Astrocyte (in vitro differentiated cells and primary cell): ENCODE measurements at regions not wholly inside any gene's neighbourhood (a gene's known extent, or its start where the extent isn't known, plus 50 kb on each side); places are given as distances from the start of the nearest gene placed in this dataset.

Experiments
- DNase-seq: peaks from one replicate; pipeline ENCODE4 v3.0.0-alpha.2; 2010; ENCODE audit warnings: low read depth
- FAIRE-seq: peaks from 2 replicates; lab custom pipeline; 2011; peaks lifted over from hg19 to GRCh38; lab: Jason Lieb, UNC
- H2AFZ ChIP-seq: 2 replicates; pipeline ENCODE4 v1.6.0; 2012; ENCODE audit warnings: low read depth, low read length, inconsistent platforms
- H3K27ac ChIP-seq: 2 replicates; pipeline ENCODE4 v1.5.1; 2011; ENCODE audit warnings: low read depth, low read length, inconsistent platforms
- H3K27me3 ChIP-seq: 2 replicates; pipeline ENCODE4 v1.6.0; 2011; ENCODE audit warnings: low read length, inconsistent platforms; ENCODE audit not compliant: insufficient read depth
- H3K36me3 ChIP-seq: 2 replicates; pipeline ENCODE4 v1.5.1; 2011; ENCODE audit warnings: low read length, inconsistent platforms; ENCODE audit not compliant: insufficient read depth
- H3K4me1 ChIP-seq: 2 replicates; pipeline ENCODE4 v1.5.1; 2011; ENCODE audit warnings: low read length, inconsistent platforms; ENCODE audit not compliant: insufficient read depth
- H3K4me2 ChIP-seq: 2 replicates; pipeline ENCODE4 v1.6.0; 2012; ENCODE audit warnings: low read length, inconsistent platforms
- H3K4me3 ChIP-seq: 2 replicates; pipeline ENCODE4 v1.5.1; 2011; ENCODE audit warnings: low read depth, mild to moderate bottlenecking, low read length, inconsistent platforms; ENCODE audit not compliant: insufficient read depth
- H3K79me2 ChIP-seq: 2 replicates; pipeline ENCODE4 v1.6.0; 2012; ENCODE audit warnings: mild to moderate bottlenecking, low read length, inconsistent platforms; ENCODE audit not compliant: insufficient read depth
- H3K9ac ChIP-seq: 2 replicates; pipeline ENCODE4 v1.6.0; 2012; ENCODE audit warnings: mild to moderate bottlenecking, low read length, inconsistent platforms
- H3K9me3 ChIP-seq: 2 replicates; pipeline ENCODE4 v1.5.1; 2012; ENCODE audit warnings: low read depth, mild to moderate bottlenecking, low read length, inconsistent platforms; ENCODE audit not compliant: insufficient read depth
- H4K20me1 ChIP-seq: 2 replicates; pipeline ENCODE4 v1.6.0; 2012; ENCODE audit warnings: low read length, inconsistent platforms; ENCODE audit not compliant: insufficient read depth
- H3K27ac Mint-ChIP-seq: one replicate; pipeline ENCODE4 v1.8.0; 2021; ENCODE audit warnings: mild to moderate bottlenecking, mixed read lengths; ENCODE audit not compliant: unreplicated experiment
- H3K27me3 Mint-ChIP-seq: one replicate; pipeline ENCODE4 v1.8.0; 2021; ENCODE audit warnings: low read depth, mixed read lengths; ENCODE audit not compliant: unreplicated experiment
- H3K36me3 Mint-ChIP-seq: one replicate; pipeline ENCODE4 v1.8.0; 2021; ENCODE audit warnings: low read depth, mixed read lengths; ENCODE audit not compliant: unreplicated experiment
- H3K4me1 Mint-ChIP-seq: one replicate; pipeline ENCODE4 v1.8.0; 2021; ENCODE audit warnings: low read depth, mixed read lengths; ENCODE audit not compliant: unreplicated experiment
- H3K4me3 Mint-ChIP-seq: one replicate; pipeline ENCODE4 v1.8.0; 2021; ENCODE audit warnings: mild to moderate bottlenecking, moderate library complexity, mixed read lengths; ENCODE audit not compliant: unreplicated experiment
- H3K9me3 Mint-ChIP-seq: one replicate; pipeline ENCODE4 v1.8.0; 2021; ENCODE audit warnings: mild to moderate bottlenecking, mixed read lengths; ENCODE audit not compliant: unreplicated experiment
- EZH2 ChIP-seq: IDR thresholded peaks from 2 replicates; pipeline ENCODE4 v1.6.1; 2012; ENCODE audit warnings: mild to moderate bottlenecking, low read length, inconsistent platforms; ENCODE audit not compliant: insufficient read depth
- TF ChIP-seq, protein P1 (sequence below): IDR thresholded peaks from 2 replicates; pipeline ENCODE4 v1.5.1; 2011; ENCODE audit warnings: low read depth, mild to moderate bottlenecking, inconsistent platforms, low read length, moderate library complexity; ENCODE audit not compliant: insufficient read depth

DNA sequence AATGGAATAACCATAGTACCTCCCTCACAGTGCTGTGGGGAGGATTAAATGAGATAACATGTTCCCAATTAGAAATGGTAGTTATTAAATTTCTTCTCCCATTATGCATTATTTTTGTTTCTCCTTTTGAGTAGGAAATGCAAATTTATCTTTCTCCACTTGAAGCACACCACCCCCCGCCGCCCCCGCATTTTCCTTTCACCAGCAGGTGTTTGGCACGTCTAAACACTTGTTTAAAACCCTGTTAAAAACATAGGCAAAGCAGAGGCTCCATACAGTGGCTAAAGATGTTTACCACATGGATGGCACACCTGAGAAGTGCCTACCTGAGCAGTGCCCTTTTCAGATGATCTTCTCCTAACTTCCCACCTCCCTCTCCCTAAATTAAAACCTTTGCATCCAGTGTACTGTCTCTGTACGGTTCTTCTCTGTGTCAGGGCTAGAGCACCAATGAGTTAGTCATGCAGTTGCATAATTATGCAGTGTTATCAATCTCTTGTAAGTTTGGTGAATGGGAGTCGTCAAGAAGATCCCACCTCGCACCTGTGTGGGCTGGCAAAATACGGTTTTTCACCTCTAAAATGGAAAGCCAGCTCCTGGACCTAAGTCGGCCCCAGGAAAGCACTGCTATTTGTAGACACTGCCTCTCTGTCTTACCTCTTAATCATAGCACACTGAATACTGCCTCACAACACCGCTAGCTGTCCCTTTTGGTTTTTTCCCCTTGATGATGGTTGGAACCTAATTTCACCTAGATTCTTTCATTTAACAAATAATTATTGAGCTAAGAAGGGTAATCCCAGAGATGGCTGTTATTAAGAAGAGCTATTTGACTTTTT lies 122.0 kb downstream of the CT47B1 start:
- no peaks in the 10 kb centered on the region for H3K27me3 Mint-ChIP-seq
- DNase-seq = no peak
- H3K4me3 Mint-ChIP-seq = no peak overlapping the region
- peak; percentile 59 for FAIRE-seq
- Histone ChIP-seq H3K9me3 (no peaks in the 10 kb centered on the region), H3K27me3 (no peaks in the 10 kb centered on the region), H3K36me3 (no peaks in the 10 kb centered on the region), H3K9ac (no peak overlapping the region), H4K20me1 (no peaks in the 10 kb centered on the region), H3K79me2 (no peaks in the 10 kb centered on the region), H3K27ac (no peak overlapping the region), H3K4me2 (no peak overlapping the region), H2AFZ (no peak overlapping the region), H3K4me3 (no peak overlapping the region), H3K4me1 (no peaks in the 10 kb centered on the region)
- H3K27ac Mint-ChIP-seq = no peak overlapping the region
- H3K9me3 Mint-ChIP-seq = no peaks in the 10 kb centered on the region
- no peaks in the 10 kb centered on the region for H3K36me3 Mint-ChIP-seq
- TF ChIP-seq, protein P1, sequence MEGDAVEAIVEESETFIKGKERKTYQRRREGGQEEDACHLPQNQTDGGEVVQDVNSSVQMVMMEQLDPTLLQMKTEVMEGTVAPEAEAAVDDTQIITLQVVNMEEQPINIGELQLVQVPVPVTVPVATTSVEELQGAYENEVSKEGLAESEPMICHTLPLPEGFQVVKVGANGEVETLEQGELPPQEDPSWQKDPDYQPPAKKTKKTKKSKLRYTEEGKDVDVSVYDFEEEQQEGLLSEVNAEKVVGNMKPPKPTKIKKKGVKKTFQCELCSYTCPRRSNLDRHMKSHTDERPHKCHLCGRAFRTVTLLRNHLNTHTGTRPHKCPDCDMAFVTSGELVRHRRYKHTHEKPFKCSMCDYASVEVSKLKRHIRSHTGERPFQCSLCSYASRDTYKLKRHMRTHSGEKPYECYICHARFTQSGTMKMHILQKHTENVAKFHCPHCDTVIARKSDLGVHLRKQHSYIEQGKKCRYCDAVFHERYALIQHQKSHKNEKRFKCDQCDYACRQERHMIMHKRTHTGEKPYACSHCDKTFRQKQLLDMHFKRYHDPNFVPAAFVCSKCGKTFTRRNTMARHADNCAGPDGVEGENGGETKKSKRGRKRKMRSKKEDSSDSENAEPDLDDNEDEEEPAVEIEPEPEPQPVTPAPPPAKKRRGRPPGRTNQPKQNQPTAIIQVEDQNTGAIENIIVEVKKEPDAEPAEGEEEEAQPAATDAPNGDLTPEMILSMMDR = no peak
- TF ChIP-seq EZH2 = no peak
- H3K4me1 Mint-ChIP-seq = peaks cover 3% of the 10 kb centered on the region

DNA sequence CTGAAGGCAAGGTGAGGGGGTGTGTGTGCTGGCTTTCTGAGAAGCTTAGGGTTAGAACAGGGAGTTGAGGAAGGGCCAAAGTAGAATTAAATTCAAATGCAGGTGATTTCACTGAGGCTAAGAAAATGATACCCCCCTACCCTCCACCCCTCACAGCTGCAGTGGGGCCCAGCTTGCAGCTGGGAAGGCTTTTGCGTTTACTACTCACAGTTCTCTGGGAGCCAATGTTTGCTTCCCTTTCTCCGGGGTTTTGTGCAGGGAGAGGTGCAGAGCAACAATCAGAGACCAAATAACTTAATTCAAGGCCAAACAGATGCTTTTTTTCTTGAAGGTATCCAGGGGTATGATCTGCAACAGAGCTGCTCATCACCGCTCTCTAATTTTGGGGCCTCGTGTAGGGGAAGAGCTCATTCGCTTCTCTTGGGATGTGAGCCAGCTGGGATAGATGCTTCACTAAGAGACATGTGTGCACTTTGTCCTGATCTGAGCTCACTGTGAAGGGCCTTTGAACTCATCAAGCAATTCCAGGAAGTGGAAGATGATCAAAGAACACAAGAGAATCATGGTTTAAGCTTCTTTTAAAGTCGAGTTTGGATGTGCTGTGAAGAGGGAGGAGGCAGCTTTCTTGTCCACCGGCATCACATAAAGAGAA lies 122.7 kb upstream of the C1GALT1C1 start:
- H4K20me1 ChIP-seq = no peaks in the 10 kb centered on the region
- H3K27ac ChIP-seq = no peak overlapping the region
- H3K4me3 ChIP-seq = no peak overlapping the region
- H3K9ac ChIP-seq = no peak overlapping the region
- H3K9me3 Mint-ChIP-seq = no peaks in the 10 kb centered on the region
- no peaks in the 10 kb centered on the region for H3K79me2 ChIP-seq
- no peak overlapping the region for H3K4me2 ChIP-seq
- TF ChIP-seq EZH2 = no peak
- TF ChIP-seq, protein P1 = no peak
- no peak overlapping the region for H3K27ac Mint-ChIP-seq
- no peak for DNase-seq
- H3K36me3 ChIP-seq = no peaks in the 10 kb centered on the region
- H3K4me3 Mint-ChIP-seq = no peak overlapping the region
- H3K4me1 Mint-ChIP-seq = peaks cover 3% of the 10 kb centered on the region
- H3K36me3 Mint-ChIP-seq = no peaks in the 10 kb centered on the region
- FAIRE-seq = no peak
- no peaks in the 10 kb centered on the region for H3K9me3 ChIP-seq
- H3K27me3 Mint-ChIP-seq = no peaks in the 10 kb centered on the region
- no peaks in the 10 kb centered on the region for H3K4me1 ChIP-seq
- no peak overlapping the region for H2AFZ ChIP-seq
- no peaks in the 10 kb centered on the region for H3K27me3 ChIP-seq

- H3K4me3 Mint-ChIP-seq = no peak overlapping the region
- TF ChIP-seq, protein P1 = no peak
- TF ChIP-seq EZH2 = no peak
- no peaks in the 10 kb centered on the region for H3K9me3 ChIP-seq
- H3K4me1 ChIP-seq = no peaks in the 10 kb centered on the region
- no peaks in the 10 kb centered on the region for H3K36me3 ChIP-seq
- H3K79me2 ChIP-seq = no peaks in the 10 kb centered on the region
- H3K27ac Mint-ChIP-seq = no peak overlapping the region
- no peak for DNase-seq
- peaks cover 3% of the 10 kb centered on the region for H3K4me1 Mint-ChIP-seq
- H3K27ac ChIP-seq = no peak overlapping the region
- FAIRE-seq = peak; percentile 43
- H3K4me2 ChIP-seq = no peak overlapping the region
- no peaks in the 10 kb centered on the region for H3K27me3 ChIP-seq
- no peaks in the 10 kb centered on the region for H3K27me3 Mint-ChIP-seq
- no peaks in the 10 kb centered on the region for H3K36me3 Mint-ChIP-seq
- H3K9ac ChIP-seq = no peak overlapping the region
- H3K4me3 ChIP-seq = no peak overlapping the region
- no peaks in the 10 kb centered on the region for H3K9me3 Mint-ChIP-seq
- no peaks in the 10 kb centered on the region for H4K20me1 ChIP-seq
- H2AFZ ChIP-seq = no peak overlapping the region
These were observed 121.8 kb upstream of the C1GALT1C1 start for GRCh38 chrX:120751683-120752082.
